ENCODE measurements at regions not wholly inside any gene's neighbourhood (a gene's known extent, or its start where the extent isn't known, plus 50 kb on each side); places are given as distances from the start of the nearest gene placed in this dataset.

DNA sequence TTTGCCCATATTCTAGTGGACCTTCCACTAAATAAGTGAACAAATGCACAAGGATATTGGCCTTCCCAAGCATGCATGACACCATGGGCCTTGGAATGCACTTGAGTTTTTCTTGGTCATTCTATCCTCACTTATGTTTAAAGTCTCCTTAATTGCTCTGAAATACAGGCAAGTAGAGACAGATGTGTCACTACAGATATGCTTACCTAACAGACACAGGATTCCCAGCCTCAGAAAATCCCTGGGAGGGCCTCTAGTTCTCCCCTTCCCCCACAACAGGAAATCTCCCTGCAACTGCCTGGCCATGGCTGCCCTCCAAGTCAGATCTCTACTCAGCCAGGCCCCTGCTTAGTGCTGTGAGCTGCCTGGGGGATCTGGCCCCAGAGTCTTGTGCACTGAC is 445.2 kb downstream of the IRS1 start:
- FAIRE-seq (no peak), DNase-seq (ENCODE audit: low spot score in 2 of 2) (no peak)

DNA sequence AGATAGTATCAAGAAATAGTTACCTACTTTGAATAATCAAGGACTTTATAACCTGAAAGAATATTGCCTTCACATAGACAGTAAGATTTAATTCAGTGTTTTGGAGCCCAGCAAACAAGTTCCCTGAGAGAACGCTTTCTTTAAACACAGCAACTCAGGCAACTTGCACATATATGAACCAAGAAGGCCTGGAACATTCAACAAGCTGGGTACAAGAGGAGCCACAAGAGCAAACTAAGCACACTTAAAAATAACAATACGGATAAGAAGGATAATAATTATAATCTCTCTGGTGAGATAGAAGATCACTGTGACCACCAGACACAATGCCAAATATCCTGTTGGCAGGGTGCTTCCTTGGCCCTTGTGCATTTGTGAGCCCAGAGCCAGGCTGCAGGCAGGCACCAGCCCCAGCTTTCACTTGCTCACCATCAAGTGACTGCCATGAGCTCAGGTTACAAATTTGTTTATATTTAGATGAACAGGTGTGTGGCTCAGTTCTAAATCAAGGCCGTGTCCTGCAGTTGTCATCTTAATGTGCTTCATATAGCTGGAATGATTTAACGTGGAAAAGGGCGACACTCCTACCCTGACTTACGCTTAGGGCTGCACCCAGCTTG is 446.6 kb downstream of the IRS1 start:
- no peak for FAIRE-seq

DNA sequence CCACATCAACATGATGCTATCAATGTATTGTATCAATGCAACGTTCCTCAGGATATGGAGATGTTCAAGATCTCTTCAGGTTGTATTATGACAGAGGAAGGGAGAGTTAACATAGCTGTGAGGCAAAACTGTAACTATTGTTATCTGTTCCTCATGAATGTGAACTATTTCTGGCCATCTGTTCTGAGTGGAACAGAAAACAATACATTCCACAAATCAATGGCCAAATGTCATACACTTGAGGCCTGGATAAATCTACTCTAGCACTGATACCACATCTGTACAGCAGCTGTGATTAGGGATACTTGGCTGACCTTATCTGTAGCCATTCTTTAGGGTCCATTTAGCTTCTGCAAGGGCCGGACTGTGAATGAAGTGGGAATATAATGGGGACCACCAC is 447.9 kb downstream of the IRS1 start:
- DNase-seq (ENCODE audit: low spot score in 2 of 2) (no peak), FAIRE-seq (no peak)

More for the DNA sequence above, 446.6 kb downstream of the IRS1 start:
- no peak for DNase-seq (ENCODE audit: low spot score in 2 of 2)

DNA sequence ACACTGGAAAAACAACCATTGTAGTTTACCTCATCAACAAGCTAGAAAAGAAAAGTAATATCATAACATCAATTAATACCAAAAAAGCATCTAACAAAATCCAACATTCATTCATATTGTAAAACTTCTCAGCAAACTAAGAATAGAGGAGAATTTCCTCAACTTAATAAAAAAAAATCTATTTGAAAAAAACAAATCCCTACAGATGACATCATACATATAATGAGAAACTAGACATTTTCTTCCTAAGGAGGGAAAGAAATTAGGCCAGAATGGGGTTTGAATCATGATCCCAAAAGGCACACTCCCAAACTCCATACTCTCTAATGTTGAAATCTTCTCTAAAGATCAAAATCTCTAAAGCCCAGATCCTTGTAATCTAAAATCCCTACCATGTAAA is 460.0 kb downstream of the IRS1 start:
- FAIRE-seq (no peak), DNase-seq (ENCODE audit: low spot score in 2 of 2) (no peak)

DNA sequence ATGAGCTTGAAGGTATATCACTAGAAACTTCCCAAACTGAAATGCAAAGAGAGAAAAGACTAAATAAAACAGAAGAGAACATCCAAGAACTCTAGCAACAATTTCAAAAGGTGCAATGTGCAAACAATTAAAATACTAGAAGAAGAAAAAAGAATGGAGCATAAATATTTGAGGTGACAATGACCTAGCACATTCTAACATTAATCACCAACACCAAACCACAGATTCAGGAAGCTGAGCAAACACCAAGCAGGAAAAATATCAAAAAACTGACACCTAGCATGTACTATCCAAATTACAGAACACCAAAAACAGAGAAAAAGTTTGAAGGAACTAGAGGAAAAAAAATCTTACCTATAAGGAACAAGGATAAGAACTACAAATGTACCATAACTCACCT is 460.8 kb downstream of the IRS1 start:
- DNase-seq (ENCODE audit: low spot score in 2 of 2) (no peak), FAIRE-seq (no peak)

DNA sequence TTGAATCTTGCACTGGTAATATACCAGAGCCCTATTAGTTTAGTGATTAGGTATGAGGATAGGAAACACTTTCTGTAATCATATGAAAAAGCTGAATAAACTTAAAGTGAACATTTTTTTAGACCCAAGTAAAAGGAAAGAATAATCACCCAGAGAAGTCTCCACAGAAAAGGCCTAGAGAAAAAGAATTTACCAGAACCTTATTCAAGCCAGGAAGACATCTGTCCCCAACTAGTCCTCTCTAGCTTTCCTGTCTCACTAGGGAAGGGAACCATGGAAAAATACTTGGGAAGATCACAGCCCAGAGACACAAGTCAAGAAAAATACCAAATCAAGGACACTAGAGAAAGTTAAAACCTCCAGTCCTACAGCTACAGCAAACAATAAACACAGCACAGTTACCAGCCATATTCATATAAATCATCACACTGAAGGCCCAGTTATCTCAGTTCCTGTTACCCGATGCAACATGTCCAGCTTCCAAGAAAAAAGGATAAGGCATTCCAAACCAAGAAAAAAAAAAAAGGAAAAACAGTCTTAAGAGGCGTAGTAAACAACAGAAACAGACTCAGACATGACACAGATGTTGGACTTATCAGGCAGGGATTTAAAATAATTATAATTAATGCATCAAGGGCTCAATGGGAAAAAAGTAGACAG is 461.5 kb downstream of the IRS1 start:
- DNase-seq (ENCODE audit: low spot score in 2 of 2) (no peak), FAIRE-seq (no peak)

DNA sequence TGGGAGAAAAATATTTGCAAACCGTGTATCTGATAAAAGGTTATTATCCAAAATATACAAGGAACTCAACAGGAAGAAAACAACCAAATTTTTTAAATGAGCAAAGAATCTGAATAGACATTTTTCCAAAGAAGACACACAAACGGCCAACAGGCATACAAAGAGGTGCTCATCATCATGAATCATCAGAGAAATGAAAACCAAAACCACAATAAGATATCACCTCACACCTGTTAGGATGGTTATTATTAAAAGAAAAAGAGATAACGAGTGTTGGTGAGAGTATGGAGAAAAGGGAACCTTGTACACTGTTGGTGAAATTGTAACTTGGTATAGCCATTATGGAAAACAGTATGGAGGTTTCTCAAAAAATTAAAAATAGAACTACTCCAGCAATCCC is 463.3 kb downstream of the IRS1 start:
- FAIRE-seq: no peak

DNA sequence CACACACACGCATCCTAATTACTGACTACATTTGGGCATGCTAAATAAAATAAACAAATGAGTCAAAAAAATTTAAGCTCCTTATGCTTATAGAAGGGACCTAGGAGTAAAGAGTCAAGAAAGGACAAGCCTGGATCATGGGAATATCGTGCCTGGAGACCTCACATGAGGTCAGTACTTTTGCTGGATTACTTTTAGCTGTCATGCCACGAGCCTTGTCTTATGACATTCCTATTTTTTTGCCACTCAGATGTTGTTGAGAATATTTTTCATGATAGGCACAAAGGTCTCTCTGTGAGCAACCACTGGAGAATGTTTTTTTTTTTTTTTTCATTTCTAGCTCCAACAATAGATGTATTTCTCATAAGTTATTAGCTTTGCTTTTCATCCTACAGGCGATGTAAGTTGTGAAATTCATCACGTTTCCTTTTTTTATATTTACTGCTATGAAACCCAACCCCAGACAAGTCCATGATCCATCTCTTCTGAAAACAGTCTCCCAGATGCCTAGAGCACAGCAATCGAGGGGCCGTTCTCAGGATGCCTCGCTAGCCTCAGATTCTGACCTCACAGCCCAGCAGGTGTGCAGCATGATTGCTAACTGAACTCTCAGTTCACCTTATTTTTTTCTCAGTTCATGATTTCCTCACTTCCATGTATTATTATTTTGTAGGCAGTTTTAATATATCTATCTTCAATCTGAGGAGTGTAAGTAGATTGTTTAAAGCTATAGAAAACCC is 464.5 kb downstream of the IRS1 start:
- no peak for DNase-seq (ENCODE audit: low spot score in 2 of 2)
- no peak for FAIRE-seq

More for the DNA sequence above, 463.3 kb downstream of the IRS1 start:
- DNase-seq (ENCODE audit: low spot score in 2 of 2): no peak

DNA sequence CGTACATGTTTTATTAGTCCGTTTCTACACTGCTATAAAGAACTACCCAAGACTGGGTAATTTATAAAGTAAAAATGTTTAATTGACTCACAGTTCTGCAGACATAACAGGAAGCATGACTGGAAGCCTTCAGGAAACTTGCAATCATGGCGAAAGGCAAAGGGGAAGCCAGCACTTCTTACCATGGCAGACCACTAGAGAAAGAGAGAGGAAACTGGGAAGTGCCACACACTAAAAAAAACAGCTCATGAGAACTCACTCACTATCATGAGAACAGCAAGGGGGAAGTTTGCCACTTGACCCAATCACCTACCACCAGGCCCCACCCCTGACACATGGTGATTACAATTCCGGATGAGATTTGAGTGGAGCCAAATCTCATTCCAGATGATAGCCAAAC is 466.2 kb downstream of the IRS1 start:
- DNase-seq (ENCODE audit: low spot score in 2 of 2) (no peak), FAIRE-seq (no peak)

DNA sequence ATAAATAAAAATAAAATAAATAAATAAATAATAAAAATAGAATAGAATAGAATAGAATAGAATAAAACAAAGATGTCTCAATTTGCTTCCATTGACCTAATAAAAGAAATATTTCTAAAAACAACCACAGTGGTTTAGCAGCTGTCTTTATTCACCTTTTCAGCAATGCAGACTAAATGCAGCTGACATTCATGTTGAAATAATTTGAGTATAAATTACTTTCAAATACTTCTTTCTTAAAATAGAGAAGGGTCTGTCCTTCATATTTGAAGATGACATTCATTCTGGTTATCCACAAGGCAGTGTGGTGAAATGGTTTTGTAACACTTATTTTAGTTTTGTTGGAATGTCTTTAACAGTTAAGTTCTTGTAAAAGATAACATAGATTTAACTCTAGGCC is 469.4 kb downstream of the IRS1 start:
- peak; percentile 91 for FAIRE-seq

DNA sequence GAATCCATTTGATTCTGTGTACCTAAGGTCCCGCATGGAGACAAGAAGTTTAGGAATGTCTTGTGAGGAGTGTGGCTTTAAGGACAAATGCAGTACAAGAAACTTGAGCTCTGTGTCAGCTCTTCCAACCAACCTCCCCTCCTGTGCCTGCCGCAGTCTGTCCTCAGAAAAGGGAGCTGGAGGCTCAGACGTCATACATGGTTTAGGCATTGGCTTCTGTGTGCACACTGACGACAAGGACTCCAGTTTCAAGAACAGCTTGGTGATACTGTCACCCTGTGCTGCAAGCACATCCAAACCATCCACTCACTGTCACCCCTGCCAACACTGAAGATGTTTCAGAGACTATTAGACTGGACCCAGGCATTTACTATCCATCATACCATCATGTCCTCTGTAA is 470.4 kb downstream of the IRS1 start:
- FAIRE-seq: no peak
- DNase-seq (ENCODE audit: low spot score in 2 of 2): no peak

More for the DNA sequence above, 469.4 kb downstream of the IRS1 start:
- DNase-seq (ENCODE audit: low spot score in 2 of 2): no peak

DNA sequence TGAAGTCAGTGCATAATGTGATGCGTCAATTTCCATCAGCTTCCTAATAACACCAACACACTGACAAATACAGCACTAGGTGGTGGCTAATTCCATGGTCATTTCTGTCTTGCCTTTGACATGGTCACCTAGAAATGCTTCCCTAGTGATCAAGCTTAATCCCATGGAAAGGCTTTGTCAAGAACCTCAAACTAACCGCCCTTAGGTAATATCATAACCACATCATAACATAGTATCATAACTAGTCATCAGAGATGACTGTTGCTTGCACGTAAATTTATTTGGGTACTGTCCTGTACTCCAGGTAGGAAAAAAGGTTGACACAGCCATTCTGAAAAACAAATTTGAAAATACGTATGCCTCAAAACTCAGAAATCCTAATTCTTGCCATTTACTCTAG is 471.8 kb downstream of the IRS1 start:
- DNase-seq (ENCODE audit: low spot score in 2 of 2) (no peak), FAIRE-seq (no peak)

DNA sequence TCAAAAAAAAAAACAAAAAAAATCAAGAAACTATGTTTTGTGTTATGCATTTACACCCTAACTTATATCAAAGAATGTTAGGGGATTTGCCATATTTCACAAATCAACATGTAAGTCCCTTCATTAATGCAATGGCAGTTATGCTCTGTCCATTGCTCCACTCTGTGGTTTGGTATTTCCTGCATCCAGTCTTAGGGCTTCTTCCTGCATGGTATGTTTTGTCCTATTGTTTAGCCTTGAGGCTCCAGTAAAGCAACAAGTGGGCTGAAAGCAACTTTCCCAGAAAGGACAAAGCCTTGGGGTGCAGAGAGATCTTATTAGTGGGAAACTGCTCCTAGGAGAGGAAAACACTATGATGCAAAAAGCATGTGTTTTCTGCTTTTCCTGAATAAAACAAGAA is 474.1 kb downstream of the IRS1 start:
- FAIRE-seq (no peak), DNase-seq (ENCODE audit: low spot score in 2 of 2) (no peak)

DNA sequence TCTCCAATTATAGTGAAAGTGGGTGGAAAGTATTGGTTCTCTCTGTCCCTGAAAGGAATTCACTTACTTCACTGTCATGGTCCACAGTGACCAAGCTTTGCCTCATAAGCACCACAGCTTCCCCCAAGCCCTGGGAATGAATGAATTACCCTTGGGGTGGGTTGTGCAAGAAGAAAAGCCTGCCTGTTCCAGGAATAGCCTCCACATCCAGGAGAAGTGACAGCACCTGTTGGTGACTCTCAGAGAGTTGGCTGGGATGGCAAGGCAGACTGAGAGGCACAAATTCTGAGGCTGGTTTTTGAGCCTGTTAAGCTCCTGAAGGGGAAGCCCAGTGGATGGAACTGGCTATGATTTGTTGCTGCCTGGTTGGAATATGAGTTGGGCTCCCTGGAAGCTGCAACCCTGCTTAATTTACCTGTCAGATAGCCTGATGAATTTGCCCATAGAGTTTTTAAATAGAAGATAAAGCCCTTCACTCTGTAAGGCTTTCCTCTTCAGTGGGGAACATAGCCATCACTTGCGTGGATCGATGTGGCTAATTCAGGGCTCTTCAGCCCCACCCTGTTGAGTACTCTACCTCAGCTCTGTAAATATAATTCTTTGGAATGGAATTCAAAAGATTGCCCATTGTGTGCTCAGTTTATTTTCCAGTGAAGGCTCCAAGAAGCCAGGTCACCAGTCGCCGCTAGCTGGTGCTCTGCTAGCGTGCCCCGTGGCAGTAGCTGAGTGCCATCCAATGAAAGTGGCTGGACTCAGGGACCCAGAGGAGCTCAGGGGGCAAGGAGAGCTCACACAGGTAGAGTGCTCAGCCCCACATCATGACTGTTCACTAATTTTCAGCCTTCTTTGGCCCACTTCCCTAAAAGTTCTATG is 479.3 kb downstream of the IRS1 start:
- DNase-seq (ENCODE audit: low spot score in 2 of 2) (no peak), FAIRE-seq (no peak)

DNA sequence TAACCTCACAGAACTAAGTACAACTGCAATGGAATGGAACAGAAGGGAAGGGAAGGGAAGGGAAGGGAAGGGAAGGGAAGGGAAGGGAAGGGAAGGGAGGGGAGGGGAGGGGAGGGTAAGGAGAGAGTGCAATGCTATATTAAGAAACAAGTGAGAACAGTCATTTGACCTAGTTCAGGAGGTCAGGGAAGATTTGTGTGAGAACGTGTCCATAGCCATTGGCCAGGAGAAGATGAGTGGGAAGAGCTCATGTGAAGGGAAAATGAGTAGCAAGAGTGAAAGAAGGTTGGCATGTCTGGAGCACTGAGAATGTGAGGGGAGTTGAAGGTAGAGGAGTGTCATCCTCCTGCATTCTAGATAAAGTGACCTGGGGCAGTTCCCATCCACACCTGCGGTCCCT is 481.6 kb downstream of the IRS1 start:
- no peak for DNase-seq (ENCODE audit: low spot score in 2 of 2)
- no peak for FAIRE-seq

DNA sequence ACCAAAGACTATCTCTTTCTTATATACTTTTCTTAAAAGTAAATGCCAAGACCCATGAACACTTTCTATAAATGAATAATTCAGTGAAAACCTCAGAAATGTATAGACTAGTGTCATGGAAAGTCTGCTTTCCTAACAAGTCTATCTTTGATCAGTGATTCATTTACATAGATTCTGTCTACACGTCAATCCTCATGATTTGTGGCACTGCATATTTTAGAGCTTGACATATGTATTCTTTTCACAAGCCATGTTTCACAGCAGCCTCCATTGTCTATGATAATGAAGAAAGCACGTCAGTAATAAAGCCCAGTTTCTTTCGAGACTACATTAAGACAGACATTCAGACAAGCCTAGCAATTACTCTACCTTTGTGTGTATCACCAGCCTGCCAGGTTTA is 486.6 kb downstream of the IRS1 start:
- no peak for FAIRE-seq

DNA sequence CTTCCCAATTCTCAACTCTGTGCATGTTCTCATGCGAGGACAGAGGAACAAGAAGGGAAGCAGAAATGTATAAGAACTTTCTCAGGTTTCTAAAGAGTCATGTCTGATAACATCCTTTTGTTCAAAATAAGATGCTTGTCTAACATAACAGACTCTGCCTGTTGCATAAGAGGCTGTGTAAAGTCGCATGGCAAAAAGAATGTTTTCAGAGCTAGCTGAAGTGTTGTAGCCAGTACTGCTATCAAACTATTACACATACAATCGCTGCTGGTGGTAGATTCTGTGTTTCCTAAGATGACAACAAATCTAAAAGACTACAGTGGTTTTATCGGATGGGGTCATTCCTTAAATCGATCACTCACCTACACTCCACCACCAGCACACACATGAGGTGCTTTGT is 487.5 kb downstream of the IRS1 start:
- DNase-seq (ENCODE audit: low spot score in 2 of 2) (no peak), FAIRE-seq (no peak)

More for the DNA sequence above, 486.6 kb downstream of the IRS1 start:
- no peak for DNase-seq (ENCODE audit: low spot score in 2 of 2)

DNA sequence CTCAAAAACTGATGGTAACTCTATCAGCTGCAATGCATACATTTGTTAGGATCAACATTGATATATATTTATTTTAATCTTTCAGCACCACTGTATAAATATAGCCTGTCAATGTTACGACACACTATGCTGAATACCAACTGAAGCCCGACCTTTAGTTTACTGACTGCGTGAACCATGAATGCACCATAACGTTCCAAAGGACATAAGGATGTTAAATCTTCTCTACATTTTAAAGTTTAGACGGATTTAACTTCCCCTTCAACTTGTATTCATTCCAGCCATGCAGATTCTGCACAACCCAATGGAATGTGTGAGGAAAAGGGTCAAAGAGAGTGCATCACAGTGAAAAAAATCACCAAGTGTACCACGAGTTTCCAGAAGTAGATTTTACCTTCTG is 489.5 kb downstream of the IRS1 start:
- FAIRE-seq (no peak), DNase-seq (ENCODE audit: low spot score in 2 of 2) (no peak)

DNA sequence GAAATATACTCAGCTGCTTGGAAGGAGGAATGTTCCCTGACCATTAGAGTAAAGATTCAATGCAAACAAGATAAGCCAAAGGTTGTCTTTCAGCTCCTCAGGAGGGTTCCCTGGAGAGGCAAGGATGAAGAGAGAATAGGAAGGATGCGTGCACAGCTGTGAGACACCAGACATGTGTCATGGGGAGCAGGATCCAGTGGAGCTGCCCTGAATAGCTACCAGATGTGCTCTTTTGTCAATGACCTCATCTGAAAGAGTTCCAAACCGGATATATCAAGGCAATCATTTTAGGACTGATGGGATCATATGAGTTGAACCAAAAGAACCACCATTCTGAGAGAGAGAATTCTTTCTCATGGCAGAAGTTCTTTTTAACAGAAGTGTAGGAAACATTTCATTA is 490.6 kb downstream of the IRS1 start:
- FAIRE-seq (no peak), DNase-seq (ENCODE audit: low spot score in 2 of 2) (no peak)

DNA sequence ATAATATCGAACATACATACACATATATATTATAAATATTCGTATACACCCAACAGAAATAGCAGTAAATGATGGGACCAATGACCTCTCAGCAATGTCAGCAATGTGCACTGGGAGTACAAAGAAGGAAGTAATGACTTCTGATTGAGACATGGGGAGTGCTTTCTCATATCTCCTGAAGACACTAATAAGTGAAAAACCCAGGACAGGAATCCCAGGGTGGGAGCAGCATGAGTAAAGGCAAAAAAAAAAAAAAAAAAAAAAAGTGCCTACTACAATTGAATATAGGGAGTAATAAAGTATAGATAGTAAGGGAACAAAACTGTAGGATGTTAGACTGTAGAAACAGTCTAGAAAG is 491.3 kb downstream of the IRS1 start:
- DNase-seq (ENCODE audit: low spot score in 2 of 2): no peak
- FAIRE-seq: no peak
